ENCODE measurements at regions not wholly inside any gene's neighbourhood (a gene's known extent, or its start where the extent isn't known, plus 50 kb on each side); places are given as distances from the start of the nearest gene placed in this dataset.
"Not testable (repeated sequence)": the region's sequence is repeated elsewhere in the genome, so short reads cannot be mapped to it uniquely, and the experiment has no call there.

- DNase-seq (ENCODE audit: low spot score) = no peak
- ATAC-seq (ENCODE audit: low FRiP score) = no peak
- no peak for TF ChIP-seq CTCF (IDR thresholded peaks at IDR 0.05)
Measured at GRCh38 chr2:47964277-47964676, 58.0 kb upstream of the FBXO11 start.

- TF ChIP-seq CTCF (IDR thresholded peaks at IDR 0.05) = no peak
- no peak for DNase-seq (ENCODE audit: low spot score)
- ATAC-seq (ENCODE audit: low FRiP score) = no peak
Measured at GRCh38 chr2:47964722-47965434, 58.6 kb upstream of the FBXO11 start.

- ATAC-seq (ENCODE audit: low FRiP score); DNase-seq (ENCODE audit: low spot score): not testable (repeated sequence)
Measured at GRCh38 chr2:47976728-47977127, 70.4 kb upstream of the FBXO11 start.

- ATAC-seq (ENCODE audit: low FRiP score) (no peak), DNase-seq (ENCODE audit: low spot score) (no peak)
- no peak for TF ChIP-seq CTCF (IDR thresholded peaks at IDR 0.05)
Measured at GRCh38 chr2:47984041-47984440, 77.7 kb upstream of the FBXO11 start.

- DNase-seq (ENCODE audit: low spot score) (no peak), ATAC-seq (ENCODE audit: low FRiP score) (no peak)
- TF ChIP-seq CTCF (IDR thresholded peaks at IDR 0.05) = no peak
Measured at GRCh38 chr2:47990503-47990902, 84.2 kb upstream of the FBXO11 start.

- ATAC-seq (ENCODE audit: low FRiP score) = no peak
- no peak for TF ChIP-seq CTCF (IDR thresholded peaks at IDR 0.05)
Measured at GRCh38 chr2:47992671-47993070, 86.4 kb upstream of the FBXO11 start.

GRCh38 chr2:47996808-47997207 is 90.5 kb upstream of the FBXO11 start:
- TF ChIP-seq CTCF (IDR thresholded peaks at IDR 0.05) = no peak
- ATAC-seq (ENCODE audit: low FRiP score) = no peak
- DNase-seq (ENCODE audit: low spot score) = no peak

More at GRCh38 chr2:47992671-47993070, 86.4 kb upstream of the FBXO11 start:
- no peak for DNase-seq (ENCODE audit: low spot score)

All from omental fat pad (tissue), 3 donors.